IPS-NIHi7 (cell line): ENCODE measurements at regions not wholly inside any gene's neighbourhood (a gene's known extent, or its start where the extent isn't known, plus 50 kb on each side); places are given as distances from the start of the nearest gene placed in this dataset.

ENCODE experiments used
- DNase-seq: peaks from one replicate; pipeline ENCODE4 v3.0.0; 2012; ENCODE audit warnings: mixed read lengths; ENCODE audit errors: extremely low spot score

DNA sequence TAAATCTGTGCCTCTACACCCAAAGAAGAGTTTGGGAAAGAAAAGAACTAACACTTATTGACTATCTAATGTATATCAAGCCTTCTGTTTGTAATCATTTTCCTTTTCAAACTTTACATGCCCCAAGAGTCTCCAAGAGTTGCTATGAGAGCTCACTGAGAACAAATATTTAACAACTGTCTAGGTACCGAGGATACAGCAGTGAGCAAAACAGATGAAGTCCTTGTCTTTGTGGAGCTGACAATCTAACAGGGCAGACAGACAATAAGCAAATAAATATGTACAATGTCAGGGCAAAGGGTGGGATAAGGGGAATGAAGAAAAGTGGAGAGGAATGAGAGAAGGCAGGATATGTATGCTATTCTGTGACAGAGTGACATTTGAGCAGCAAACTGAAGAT is 64.8 kb upstream of the KSR1 start:
- DNase-seq: no peak

DNA sequence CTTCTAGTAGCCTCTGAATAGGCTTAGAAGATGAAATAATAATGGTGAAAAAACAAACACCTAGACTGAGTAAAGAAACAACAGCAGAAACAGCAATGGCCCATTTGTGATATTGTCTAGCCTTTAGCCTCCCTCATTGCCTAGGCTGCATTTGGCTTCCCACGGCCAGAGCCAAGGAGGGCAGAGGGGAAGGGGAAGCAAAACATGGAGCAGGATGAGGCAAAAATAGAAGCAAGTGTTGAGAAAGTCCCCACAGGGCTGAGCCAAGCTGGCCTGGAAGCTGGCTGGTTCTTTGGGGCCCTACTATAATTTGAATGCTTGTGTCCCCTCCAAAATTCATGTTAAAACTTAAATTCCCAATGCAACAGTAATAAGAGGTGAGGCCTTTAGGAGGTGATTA is 60.2 kb upstream of the KSR1 start:
- no peak for DNase-seq

DNA sequence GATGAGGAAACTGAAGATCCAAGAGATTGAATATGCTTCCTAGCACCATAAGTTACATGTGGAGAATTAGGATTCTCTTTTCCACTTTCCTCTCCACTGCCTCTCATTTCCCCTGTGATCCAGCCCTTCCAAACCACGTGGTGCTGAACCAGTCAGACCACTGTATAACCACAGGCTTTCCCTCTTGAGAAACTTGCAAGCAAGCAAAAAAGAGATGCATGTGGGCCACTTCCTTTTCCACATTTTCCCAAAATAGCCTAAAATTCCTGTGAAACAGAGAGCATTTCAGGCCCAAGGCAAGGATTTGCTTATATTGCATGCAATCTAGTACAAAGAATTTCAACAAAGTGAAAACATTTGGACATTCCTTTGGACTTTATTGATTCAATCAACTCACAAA is 59.3 kb upstream of the KSR1 start:
- DNase-seq: no peak

DNA sequence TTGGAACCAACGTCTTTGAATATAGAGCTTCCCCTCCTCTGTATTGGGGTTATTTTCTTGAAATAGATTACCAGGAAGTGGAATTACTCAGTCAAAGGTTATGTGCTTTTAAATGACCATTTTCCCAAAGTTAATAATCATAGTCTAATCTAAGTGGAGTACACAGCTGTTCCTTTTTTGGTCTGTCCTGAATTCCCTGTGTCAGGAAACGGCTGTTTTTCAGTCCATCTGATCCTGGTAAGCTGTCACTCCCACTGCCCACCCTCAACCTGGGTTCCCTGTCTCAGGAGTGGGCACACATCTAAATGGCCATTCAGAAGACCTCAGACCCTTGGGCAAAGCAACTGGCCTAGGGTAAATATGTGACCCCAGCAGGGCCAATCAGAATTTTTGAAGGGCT is 57.6 kb upstream of the KSR1 start:
- no peak for DNase-seq

DNA sequence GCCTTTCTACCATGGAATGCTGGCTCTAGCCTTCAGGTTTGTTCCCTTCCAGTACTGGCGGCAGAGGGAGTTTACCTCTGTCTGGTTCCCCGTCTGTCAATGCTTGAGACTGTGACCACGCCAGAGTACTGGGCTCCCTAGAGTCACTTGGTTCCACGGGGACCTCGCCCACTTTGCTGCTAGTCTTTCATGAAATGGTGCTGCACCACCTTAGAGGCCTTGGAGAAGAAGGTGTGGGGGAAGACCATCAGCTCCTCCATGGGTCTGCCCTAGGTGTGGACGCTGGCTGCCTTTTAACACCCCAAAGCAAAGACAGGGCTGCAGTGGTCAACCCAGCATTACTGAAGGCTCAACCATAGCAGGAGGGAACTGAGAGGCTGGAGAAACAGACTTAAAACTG is 55.3 kb upstream of the KSR1 start:
- no peak for DNase-seq

DNA sequence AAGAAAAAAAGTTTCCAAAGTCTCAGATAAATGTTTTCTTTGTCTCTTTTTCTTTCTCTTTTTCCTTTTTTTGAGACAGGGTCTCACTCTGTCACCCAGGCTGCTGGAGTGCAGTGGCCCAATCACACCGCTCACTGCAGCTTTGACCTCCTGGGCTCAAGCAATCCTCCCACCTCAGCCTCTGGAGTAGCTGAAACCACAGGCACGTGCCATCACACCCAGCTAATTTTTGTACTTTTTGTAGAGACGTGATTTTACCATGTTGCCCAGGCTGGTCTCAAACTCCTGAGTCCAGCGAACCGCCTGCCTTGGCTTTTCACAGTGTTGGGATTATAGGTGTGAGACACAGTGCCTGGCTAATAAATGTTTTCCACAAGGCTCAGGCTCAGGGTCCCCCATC is 53.3 kb upstream of the KSR1 start:
- no peak for DNase-seq

DNA sequence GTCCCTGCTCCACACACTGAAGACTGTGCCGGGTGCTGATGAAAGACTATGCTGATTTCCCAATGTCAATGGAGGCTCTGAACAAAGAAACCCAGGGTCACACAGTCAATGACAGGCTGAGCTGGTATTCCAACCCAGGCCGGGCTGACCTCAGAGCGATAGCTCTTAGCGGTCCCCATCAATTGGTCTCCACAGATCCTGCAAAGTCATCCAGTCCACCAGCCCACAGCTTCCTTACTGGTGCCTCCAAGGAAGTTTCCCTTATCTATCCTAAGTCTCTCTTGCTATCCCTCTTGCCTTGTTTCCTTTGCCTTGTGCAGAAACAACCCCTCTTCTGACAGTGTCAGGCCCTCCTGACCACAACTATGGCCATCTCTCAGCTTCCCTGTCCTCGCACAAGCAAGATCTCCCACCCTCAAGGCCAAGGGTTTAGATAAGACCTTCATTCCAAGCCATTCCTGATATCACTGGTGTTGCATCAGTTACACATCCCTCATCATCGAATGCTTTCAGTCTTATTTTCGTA is 52.7 kb upstream of the KSR1 start:
- no peak for DNase-seq

DNA sequence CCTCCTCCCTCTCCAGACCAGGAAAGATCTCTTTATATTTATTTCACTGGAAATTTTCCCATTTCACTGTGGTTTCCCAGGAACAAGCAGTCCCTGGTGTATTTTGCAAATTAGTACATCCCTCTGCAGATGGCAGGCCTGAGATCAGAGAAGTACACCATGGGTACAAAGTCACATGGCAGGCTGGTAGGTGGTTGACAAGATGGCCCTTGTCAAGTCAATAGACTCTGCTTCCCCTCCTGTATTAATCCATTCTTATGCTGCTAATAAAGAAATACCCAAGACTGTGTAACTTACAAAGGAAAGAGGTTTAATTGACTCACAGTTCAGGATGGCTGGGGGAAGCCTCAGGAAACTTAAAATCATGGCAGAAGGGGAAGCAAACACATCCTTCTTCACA is 51.6 kb upstream of the KSR1 start:
- no peak for DNase-seq
